Ecto neural progenitor cell (in vitro differentiated cells): ENCODE measurements at regions not wholly inside any gene's neighbourhood (a gene's known extent, or its start where the extent isn't known, plus 50 kb on each side); places are given as distances from the start of the nearest gene placed in this dataset.

ENCODE experiments used
- DNase-seq: peaks from one replicate; pipeline ENCODE4 v3.0.0-alpha.2; 2018; ENCODE audit warnings: low spot score

- DNase-seq = no peak
Observed at GRCh38 chr15:98387866-98388265, 260.5 kb upstream of the IGF1R start.

- no peak for DNase-seq
Observed at GRCh38 chr15:98390946-98391530, 257.3 kb upstream of the IGF1R start.

DNA sequence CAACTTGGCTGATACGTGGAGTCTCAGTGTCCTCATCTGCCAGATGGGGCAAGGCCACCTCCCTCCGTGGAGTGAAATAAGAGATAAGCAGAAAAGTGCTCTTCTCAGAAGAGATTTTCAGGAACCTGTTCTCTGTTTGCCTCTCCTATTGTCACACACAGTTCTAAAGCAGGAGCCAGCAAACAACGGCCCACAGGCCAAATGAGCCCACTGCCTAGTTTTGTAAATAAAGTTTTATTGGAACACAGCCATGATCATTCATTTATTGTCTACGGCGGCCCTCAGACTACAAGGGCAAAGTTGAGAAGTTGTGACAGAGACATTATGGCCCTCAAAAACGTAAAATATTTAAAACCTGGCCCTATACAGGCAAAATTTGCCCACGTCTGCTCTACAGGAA, 256.8 kb upstream of the IGF1R start:
- DNase-seq = no peak

DNA sequence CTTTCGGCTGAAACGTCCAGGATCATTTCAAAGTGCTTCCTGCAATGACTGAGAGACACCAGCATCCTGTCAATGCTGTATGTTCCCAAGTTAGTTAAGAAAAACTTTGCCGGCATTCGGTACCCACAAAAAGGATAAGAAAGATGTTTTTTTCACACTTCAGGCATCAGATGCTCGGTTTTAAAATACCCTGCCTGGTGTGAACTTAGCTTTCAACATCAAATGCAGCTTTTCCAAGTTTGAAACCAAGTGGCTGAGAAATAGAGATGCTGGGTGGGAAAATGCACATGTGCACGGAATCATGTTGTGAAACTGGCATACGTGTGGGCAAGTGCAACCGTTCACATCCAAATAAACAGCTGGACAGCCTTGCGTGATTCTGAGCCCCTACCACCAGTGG, 254.9 kb upstream of the IGF1R start:
- no peak for DNase-seq

DNA sequence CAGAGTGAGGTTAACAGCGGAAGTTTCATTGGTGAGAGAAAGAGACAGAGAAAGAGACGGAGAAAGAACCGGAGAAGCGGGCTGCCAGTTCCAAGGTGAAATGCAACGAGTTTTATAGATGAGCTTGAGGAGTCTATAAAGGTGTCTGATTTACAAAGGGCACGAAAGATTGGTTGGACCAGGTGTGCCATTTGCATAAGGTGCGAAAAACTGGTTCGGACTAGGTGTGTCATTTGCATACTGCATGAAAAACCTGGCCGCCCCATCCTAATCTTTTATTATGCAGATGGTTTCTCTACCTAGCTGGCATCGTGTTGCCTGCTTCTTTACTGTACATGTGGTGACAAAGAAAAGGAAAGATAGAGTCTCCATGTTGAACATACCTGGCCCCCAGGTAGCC, 253.8 kb upstream of the IGF1R start:
- DNase-seq = no peak

- DNase-seq = no peak
Observed at GRCh38 chr15:98395974-98396610, 252.2 kb upstream of the IGF1R start.

- no peak for DNase-seq
Observed at GRCh38 chr15:98397419-98397818, 250.9 kb upstream of the IGF1R start.

DNA sequence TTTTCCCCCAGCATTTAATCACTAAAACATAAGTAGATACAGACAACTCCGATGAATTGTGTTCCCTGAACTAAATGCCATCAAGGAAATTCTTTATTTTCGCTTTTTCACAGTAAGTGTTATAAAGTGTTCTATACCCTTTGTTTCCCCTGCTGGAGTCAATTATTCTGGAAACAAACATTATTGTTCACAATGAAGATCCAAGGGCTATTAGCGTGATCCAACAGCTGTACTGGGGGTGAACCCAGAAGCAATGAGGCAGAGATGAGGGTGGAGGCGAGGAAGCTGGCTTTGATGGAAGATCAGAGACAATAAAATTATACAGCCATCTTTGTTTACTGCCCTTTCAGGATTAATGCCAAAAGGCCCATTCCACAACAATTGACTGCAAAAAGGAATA, 250.3 kb upstream of the IGF1R start:
- no peak for DNase-seq

DNA sequence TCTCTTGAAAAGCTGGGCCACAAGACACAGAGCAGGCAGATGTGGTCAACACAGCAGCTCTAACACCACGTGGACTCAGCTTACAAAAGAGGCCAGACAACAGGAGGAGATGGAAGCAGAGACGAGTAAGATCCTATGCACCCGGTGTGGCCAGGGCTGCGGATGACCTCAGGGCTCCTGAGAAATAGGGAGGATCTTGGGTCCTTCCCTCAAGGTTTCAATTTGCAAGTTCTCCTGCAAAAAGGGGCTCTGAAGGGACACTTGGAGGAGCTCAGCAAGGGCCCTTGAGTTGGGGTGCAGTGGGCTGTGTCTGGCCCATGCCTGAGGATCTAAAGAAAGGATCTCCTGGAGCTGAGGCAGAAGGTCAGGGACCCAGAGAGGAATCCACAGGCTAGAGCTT, 249.5 kb upstream of the IGF1R start:
- no peak for DNase-seq

- DNase-seq = no peak
Observed at GRCh38 chr15:98400120-98400519, 248.2 kb upstream of the IGF1R start.

- DNase-seq = no peak
Observed at GRCh38 chr15:98401029-98401428, 247.3 kb upstream of the IGF1R start.

DNA sequence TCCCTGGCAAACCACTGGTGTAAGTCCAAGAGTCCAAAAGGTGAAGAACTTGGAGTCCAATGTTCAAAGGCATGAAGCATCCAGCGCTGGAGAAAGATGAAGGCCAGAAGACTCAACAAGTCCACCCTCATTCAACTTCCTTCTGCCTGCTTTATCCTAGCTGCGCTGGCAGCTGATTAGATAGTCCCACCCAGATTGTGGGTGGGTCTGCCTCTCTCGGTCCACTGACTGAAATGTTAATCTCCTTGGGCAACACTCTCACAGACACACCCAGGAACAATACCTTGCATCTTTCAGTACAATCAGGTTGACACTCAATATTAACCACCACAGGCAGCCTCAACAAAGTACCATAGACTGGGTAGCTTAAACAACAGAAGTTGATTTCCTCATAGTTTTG, 245.9 kb upstream of the IGF1R start:
- DNase-seq = no peak

DNA sequence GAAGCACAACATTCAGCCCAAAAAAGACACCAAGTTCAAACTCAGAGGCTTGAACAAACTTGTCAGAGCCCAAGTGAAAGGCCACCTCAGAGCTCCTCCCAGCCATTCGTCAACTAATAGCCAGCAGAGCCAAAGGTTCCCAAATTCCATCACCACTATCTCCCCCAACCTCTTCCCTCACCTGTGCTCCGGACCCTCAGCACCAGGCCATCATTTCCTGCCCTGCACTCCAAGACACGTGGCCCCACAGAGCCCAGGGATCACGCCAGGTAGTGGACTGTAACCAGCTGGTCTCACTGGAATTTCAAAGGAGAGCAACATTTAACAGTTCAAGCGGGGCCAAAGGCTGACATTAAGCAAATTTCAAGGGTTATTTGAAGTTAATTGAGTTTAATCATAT, 245.2 kb upstream of the IGF1R start:
- no peak for DNase-seq

- DNase-seq = no peak
Observed at GRCh38 chr15:98403569-98403968, 244.8 kb upstream of the IGF1R start.

GRCh38 chr15:98405013-98405412, 243.3 kb upstream of the IGF1R start:
- no peak for DNase-seq

- DNase-seq = no peak
Observed at GRCh38 chr15:98408231-98408630, 240.1 kb upstream of the IGF1R start.

DNA sequence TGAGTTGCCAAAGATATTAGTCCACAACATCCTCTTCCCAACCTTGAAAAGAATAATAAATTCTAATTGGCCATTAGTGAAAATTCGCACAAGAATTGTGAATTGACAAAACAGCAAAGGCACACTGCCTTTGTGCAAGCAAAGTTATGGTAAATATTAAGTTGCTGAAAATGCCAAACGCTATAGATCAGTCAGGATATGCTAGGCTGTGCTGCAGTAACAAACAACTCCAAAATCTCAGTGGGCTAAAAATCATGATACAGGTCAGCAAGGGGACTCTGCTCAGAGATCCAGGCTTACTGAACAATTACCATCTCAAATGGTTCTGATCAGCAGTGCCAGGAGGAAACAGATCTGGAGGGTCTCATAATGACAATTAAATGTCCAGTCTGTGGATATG, 238.0 kb upstream of the IGF1R start:
- DNase-seq = no peak

- DNase-seq = no peak
Observed at GRCh38 chr15:98412852-98413251, 235.5 kb upstream of the IGF1R start.

DNA sequence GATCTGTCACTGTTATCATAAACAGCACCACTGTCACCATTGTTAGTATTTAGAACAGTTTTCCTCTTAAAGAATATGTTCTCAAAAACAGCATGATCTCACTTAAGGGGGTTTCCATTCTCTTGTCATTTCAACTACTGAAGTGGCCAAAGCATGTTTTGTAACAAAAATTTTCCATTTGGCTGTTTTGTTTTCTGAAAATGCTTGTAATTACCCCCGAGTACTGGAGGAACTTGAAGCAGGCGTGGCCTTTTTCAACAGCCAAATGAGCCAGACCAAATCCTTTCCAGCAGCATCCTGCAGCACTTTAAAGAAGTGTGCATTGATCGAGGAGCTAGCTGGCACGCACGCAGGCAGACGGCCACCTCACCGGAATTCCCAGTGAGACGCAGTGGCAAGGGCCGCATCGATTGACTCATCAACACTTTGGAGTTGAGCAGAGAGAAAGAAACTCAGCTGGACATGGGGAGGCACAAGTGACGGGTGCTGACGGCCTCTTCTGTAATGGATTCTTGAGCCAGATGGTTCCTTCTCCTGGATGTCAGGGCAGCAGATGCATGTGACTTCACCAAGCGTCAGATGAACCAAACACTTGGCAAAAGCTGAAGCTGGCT, 234.3 kb upstream of the IGF1R start:
- DNase-seq = no peak

DNA sequence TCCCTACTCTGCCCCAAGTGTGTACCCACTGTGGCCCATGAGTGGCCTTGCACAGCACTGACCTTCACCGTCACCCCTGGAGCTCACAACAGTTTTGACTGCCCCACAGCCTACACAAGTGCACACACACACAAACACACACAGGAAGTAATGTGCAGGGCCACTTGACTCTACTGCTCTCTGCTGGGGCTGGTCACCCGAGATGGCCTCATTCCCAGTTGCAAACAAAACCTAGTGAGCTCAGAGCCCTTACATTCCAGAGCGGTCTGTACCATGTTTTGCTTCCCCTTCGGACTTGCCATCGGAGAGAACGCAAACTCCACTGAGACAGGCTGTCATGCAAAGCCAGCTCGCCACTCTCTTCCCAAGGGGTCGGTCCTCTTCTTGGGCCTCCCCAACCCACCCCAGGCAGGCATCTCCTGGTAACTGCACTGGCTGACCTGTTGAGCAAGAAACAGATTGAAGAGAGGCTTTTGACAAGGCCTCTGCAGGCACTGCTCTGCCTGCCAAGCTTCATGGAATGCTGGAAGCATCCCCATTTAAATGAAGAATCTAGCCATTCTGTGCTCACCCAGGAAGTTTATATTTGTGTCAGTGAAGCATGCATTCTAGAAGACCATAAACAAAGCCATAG, 232.0 kb upstream of the IGF1R start:
- DNase-seq = no peak

DNA sequence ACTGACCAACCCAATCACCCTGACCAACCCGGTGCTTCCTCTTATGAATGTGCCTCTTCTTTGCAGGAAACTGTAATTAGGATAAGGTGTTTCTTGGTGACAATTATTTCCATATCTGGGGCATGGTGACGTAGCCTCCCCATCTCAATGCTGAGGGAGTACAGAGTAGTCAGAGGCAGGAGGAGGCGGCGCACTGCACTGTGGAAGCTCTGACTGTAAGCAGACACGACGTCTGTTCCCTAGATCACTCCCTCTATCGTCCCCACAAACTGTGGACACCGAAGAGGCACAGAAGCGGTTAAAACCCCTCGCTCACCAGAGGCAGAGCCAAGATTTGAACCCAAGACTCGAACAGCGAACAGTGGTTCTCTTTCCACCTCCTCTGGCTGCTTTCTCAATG, 231.0 kb upstream of the IGF1R start:
- no peak for DNase-seq

DNA sequence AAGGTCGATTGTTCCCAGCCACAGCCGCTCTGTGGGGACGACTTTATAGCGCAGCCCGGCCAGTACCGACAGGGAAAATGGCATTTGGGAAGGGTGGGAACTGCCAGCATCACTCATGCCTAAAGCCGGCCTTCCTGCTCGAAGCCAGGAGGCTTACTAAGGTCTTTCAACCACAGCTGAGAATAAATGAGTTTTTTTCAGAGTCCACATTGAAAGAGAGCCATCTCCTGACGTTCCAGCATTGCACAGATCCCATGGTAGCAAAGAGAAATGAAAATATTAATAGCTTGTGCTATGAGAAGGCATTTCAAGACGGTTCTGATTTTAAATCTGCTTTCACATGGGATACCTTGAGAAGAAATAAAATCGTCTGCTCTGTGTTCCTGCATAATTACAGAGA, 230.2 kb upstream of the IGF1R start:
- DNase-seq = no peak

- DNase-seq = no peak
Observed at GRCh38 chr15:98419173-98419780, 229.1 kb upstream of the IGF1R start.
